OCI-LY7 (cell line): ENCODE measurements at regions not wholly inside any gene's neighbourhood (a gene's known extent, or its start where the extent isn't known, plus 50 kb on each side); places are given as distances from the start of the nearest gene placed in this dataset.

ENCODE experiments used
- EZH2phosphoT487 ChIP-seq: fragments of 200-600 bp; sonication (generic); IDR thresholded peaks from 2 replicates; pipeline ENCODE4 v1.6.1; 2018; ENCODE audit warnings: low read depth, borderline replicate concordance, mild to moderate bottlenecking, mixed run types, antibody characterized with exemption, low read length, moderate library complexity, mixed read lengths
- TF ChIP-seq, protein P1 (sequence below): fragments of 200-600 bp; sonication (generic); conservative IDR thresholded peaks from 2 replicates; pipeline ENCODE4 v1.5.1; 2014; ENCODE audit warnings: mild to moderate bottlenecking, antibody characterized with exemption, low read length, moderate library complexity, mixed read lengths

DNA sequence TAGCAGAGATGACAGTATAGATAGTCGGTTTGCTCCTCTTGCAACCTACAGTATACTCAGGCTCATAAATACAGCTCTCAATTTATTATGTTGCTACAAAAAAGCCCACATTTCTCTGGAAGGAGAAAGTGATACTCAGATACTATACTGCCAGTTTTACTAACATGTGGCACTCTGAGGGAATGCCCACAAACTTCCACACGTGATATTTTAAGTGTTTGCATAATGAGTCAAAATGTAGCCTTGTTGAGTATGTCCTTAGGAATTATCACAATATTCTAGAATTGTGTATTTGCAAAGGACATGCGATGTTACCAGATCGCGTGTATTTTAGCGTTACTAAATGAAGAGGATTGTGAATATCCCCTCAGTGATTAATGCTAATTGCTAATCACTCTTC lies 929.1 kb downstream of the STIM2 start:
- TF ChIP-seq, protein P1, sequence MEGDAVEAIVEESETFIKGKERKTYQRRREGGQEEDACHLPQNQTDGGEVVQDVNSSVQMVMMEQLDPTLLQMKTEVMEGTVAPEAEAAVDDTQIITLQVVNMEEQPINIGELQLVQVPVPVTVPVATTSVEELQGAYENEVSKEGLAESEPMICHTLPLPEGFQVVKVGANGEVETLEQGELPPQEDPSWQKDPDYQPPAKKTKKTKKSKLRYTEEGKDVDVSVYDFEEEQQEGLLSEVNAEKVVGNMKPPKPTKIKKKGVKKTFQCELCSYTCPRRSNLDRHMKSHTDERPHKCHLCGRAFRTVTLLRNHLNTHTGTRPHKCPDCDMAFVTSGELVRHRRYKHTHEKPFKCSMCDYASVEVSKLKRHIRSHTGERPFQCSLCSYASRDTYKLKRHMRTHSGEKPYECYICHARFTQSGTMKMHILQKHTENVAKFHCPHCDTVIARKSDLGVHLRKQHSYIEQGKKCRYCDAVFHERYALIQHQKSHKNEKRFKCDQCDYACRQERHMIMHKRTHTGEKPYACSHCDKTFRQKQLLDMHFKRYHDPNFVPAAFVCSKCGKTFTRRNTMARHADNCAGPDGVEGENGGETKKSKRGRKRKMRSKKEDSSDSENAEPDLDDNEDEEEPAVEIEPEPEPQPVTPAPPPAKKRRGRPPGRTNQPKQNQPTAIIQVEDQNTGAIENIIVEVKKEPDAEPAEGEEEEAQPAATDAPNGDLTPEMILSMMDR, result no peak
- TF ChIP-seq EZH2phosphoT487, result no peak
